Endodermal cell (in vitro differentiated cells): ENCODE measurements at regions not wholly inside any gene's neighbourhood (a gene's known extent, or its start where the extent isn't known, plus 50 kb on each side); places are given as distances from the start of the nearest gene placed in this dataset.

Experiments
- DNase-seq: peaks from one replicate; pipeline ENCODE4 v3.0.0-alpha.2; 2017
- H3K27ac ChIP-seq: 2 replicates; pipeline ENCODE4 v1.5.1; 2013; ENCODE audit warnings: mild to moderate bottlenecking, low read depth, low read length, moderate library complexity
- H3K27me3 ChIP-seq: 2 replicates; pipeline ENCODE4 v1.6.1; 2013; ENCODE audit warnings: mild to moderate bottlenecking, low read length, moderate library complexity; ENCODE audit not compliant: insufficient read depth, control insufficient read depth, poor library complexity, severe bottlenecking
- H3K36me3 ChIP-seq: 2 replicates; pipeline ENCODE4 v1.7.0; 2013; ENCODE audit warnings: mild to moderate bottlenecking, low read length, moderate library complexity; ENCODE audit not compliant: control insufficient read depth, insufficient read depth
- H3K4me1 ChIP-seq: one replicate; pipeline ENCODE4 v1.7.0; 2013; ENCODE audit warnings: low read length; ENCODE audit not compliant: control insufficient read depth, insufficient read depth
- H3K4me3 ChIP-seq: 2 replicates; pipeline ENCODE4 v1.5.1; 2013; ENCODE audit warnings: mild to moderate bottlenecking, low read length, moderate library complexity
- H3K9ac ChIP-seq: 2 replicates; pipeline ENCODE4 v1.6.1; 2013; ENCODE audit warnings: mild to moderate bottlenecking, low read length, moderate library complexity; ENCODE audit not compliant: poor library complexity, severe bottlenecking; ENCODE audit errors: extremely low read depth
- H3K9me3 ChIP-seq: 2 replicates; pipeline ENCODE4 v1.6.1; 2013; ENCODE audit warnings: mild to moderate bottlenecking, low read length, moderate library complexity; ENCODE audit not compliant: control insufficient read depth
- H3K27ac Mint-ChIP-seq: 2 replicates; pipeline ENCODE4 v1.8.0; 2020; ENCODE audit warnings: mixed read lengths
- H3K27me3 Mint-ChIP-seq: 2 replicates; pipeline ENCODE4 v1.8.0; 2021; ENCODE audit warnings: mild to moderate bottlenecking, mixed read lengths; ENCODE audit not compliant: insufficient read depth
- H3K36me3 Mint-ChIP-seq: 2 replicates; pipeline ENCODE4 v1.8.0; 2020; ENCODE audit warnings: low read depth, mixed read lengths
- H3K4me1 Mint-ChIP-seq: 2 replicates; pipeline ENCODE4 v1.8.0; 2020; ENCODE audit warnings: mixed read lengths
- H3K4me3 Mint-ChIP-seq: 2 replicates; pipeline ENCODE4 v1.8.0; 2020; ENCODE audit warnings: mild to moderate bottlenecking, moderate library complexity, mixed read lengths
- H3K9me3 Mint-ChIP-seq: 2 replicates; pipeline ENCODE4 v1.8.0; 2020; ENCODE audit warnings: mild to moderate bottlenecking, mixed read lengths
- WGBS, 2 experiments: methylation state at CpG; one replicate each; pipeline versions ENCODE4 v1.1.5 to v1.1.7; 2013; ENCODE audit warnings: missing lambda C conversion rate in 2 of 2, mixed read lengths in 1 of 2; ENCODE audit not compliant: insufficient coverage in 1 of 2, insufficient read length in 1 of 2; 5-methylcytosine and 5-hydroxymethylcytosine counted together
- TF ChIP-seq, protein P1 (sequence below): fragments of 200-600 bp; sonication (generic); conservative IDR thresholded peaks from 2 replicates; pipeline ENCODE4 v1.5.0; 2021; ENCODE audit warnings: antibody characterized with exemption, mild to moderate bottlenecking

GRCh38 chr17:71363661-71364060 is 757.2 kb upstream of the SOX9 start:
- Histone ChIP-seq H3K27me3 (no peaks in the 10 kb centered on the region), H3K9me3 (peaks cover 9% of the 10 kb centered on the region), H3K36me3 (no peaks in the 10 kb centered on the region), H3K27ac (no peak overlapping the region), H3K4me3 (no peak overlapping the region), H3K9ac (no peak overlapping the region), H3K4me1 (no peaks in the 10 kb centered on the region)
- Mint-ChIP-seq H3K4me1 (peaks cover 8% of the 10 kb centered on the region), H3K36me3 (no peaks in the 10 kb centered on the region), H3K4me3 (no peak overlapping the region), H3K27ac (no peak overlapping the region), H3K27me3 (no peaks in the 10 kb centered on the region), H3K9me3 (peaks cover 9% of the 10 kb centered on the region)
- DNase-seq: no peak
- TF ChIP-seq, protein P1, sequence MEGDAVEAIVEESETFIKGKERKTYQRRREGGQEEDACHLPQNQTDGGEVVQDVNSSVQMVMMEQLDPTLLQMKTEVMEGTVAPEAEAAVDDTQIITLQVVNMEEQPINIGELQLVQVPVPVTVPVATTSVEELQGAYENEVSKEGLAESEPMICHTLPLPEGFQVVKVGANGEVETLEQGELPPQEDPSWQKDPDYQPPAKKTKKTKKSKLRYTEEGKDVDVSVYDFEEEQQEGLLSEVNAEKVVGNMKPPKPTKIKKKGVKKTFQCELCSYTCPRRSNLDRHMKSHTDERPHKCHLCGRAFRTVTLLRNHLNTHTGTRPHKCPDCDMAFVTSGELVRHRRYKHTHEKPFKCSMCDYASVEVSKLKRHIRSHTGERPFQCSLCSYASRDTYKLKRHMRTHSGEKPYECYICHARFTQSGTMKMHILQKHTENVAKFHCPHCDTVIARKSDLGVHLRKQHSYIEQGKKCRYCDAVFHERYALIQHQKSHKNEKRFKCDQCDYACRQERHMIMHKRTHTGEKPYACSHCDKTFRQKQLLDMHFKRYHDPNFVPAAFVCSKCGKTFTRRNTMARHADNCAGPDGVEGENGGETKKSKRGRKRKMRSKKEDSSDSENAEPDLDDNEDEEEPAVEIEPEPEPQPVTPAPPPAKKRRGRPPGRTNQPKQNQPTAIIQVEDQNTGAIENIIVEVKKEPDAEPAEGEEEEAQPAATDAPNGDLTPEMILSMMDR: no peak
- WGBS, 2 experiments: 84% methylated on average over 2 of the region's 2 CpGs; no CpG with 5 or more reads in 1 of the 2 experiments

DNA sequence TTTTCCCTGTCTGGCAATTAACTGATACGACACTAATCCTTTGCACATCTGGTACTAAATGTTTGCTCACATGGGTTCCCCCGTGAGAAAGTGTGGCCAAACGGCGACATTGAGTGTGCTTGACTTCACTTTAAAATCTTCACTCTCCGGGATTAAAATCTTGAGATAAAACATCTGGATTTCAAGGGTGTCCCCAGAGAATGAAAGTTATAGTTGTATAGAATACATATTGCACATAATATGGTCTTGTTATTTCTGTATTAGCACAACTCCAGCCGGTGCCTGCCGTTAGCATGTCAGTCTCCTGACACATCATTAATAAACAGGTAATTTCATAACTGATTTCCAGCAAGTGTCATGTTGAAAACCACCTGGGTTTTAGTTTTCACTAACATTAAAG is 749.0 kb upstream of the SOX9 start:
- Mint-ChIP-seq H3K4me1 (no peaks in the 10 kb centered on the region), H3K27me3 (no peaks in the 10 kb centered on the region), H3K4me3 (no peak overlapping the region), H3K27ac (no peak overlapping the region), H3K36me3 (no peaks in the 10 kb centered on the region), H3K9me3 (no peaks in the 10 kb centered on the region)
- Histone ChIP-seq H3K9me3 (no peaks in the 10 kb centered on the region), H3K9ac (no peak overlapping the region), H3K27ac (no peak overlapping the region), H3K36me3 (no peaks in the 10 kb centered on the region), H3K27me3 (no peaks in the 10 kb centered on the region), H3K4me1 (no peaks in the 10 kb centered on the region), H3K4me3 (no peak overlapping the region)
- 95 to 98% methylated on average over 4 to 7 of the region's 7 CpGs for WGBS, 2 experiments
- TF ChIP-seq, protein P1: no peak
- DNase-seq: no peak

DNA sequence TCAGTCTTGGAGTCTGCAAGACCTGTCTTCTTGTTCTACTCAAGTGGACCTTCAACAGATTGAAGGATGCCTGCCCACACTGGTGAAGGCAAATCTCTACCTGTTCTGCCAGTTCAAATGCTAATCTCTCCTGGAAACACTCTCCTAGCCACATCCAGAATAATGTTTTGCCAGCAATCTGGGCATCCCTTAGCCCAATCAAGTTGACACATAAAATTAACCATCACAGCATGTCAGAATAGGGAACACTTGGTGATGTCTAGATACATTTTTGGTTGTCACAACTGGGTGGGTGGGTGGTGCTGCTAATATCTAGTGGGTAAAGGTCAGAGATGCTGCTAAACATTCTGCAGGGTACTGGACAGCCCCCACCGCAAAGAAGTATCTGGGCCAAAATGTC is 744.9 kb upstream of the SOX9 start:
- TF ChIP-seq, protein P1: no peak
- Mint-ChIP-seq H3K27ac (no peak overlapping the region), H3K27me3 (peaks cover under 1% of the 10 kb centered on the region), H3K36me3 (no peaks in the 10 kb centered on the region), H3K9me3 (no peaks in the 10 kb centered on the region), H3K4me3 (no peak overlapping the region), H3K4me1 (no peaks in the 10 kb centered on the region)
- Histone ChIP-seq H3K4me1 (no peaks in the 10 kb centered on the region), H3K9ac (no peak overlapping the region), H3K4me3 (no peak overlapping the region), H3K36me3 (no peaks in the 10 kb centered on the region), H3K27me3 (no peaks in the 10 kb centered on the region), H3K27ac (no peak overlapping the region), H3K9me3 (no peaks in the 10 kb centered on the region)
- WGBS, 2 experiments: 90 to 100% methylated on average over 1 of the region's 1 CpG
- DNase-seq: no peak
